ENCODE measurements at regions not wholly inside any gene's neighbourhood (a gene's known extent, or its start where the extent isn't known, plus 50 kb on each side); places are given as distances from the start of the nearest gene placed in this dataset.
A peak's percentile ranks its signal among the peaks of the same experiment; 100 is the strongest.

DNA sequence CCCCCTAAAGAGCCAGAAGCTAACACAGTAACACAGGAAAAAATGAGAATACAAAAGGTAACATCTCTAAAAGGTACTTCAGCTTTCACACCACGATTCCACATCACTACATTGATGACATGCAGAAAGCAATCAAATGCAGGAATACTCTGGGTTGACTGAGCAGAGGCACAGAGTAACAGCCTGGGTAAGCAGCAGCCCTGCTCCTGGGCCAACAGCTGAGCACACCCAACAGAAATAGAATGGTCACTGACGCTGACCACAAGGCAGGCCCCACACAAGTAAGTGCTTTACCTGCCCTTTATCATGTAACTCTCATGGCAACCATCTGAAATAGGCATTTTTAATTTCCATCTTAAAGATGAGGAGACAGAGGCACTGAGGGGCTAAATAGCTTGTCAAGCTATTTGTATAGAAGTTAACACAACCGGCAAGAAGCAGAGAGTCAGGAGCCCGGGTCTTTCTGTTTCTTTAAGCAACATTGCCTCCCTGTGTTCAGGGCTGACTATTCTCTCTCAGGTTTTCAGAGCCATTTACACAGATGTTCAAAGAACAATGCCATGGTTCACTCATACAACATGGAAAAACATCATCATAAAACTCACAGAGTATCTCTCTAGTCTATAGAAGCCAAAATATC, 168.9 kb downstream of the ZNF674 start:
- DNase-seq (peak; percentile 48), ATAC-seq (ENCODE audit: low read depth) (peak; percentile 83)
- Histone ChIP-seq H4K20me1 (ENCODE audit: insufficient read depth, low read length) (no peaks in the 10 kb centered on the region), H3K36me3 (ENCODE audit: control insufficient read depth, insufficient read depth, low read length) (no peaks in the 10 kb centered on the region), H3K4ac (ENCODE audit: low read depth, low read length) (no peak overlapping the region), H4K8ac (ENCODE audit: low read depth in 2 of 2, low read length in 2 of 2) (no peak overlapping the region), H2BK15ac (ENCODE audit: low read depth, low read length) (no peak overlapping the region), H2BK20ac (ENCODE audit: low read depth, low read length) (no peak overlapping the region), H3K27ac (ENCODE audit: insufficient read depth, low read length) (no peak overlapping the region), H4K91ac (ENCODE audit: insufficient read depth, low read depth, low read length) (no peak overlapping the region), H2AK5ac (ENCODE audit: low read depth, low read length) (0 out of 2 replicates have a peak overlapping the region, but pooled peaks have one; percentile 8), H2BK5ac (ENCODE audit: low read depth, low read length, poor library complexity, severe bottlenecking) (no peak overlapping the region), H3K79me1 (ENCODE audit: low read depth in 1 of 2, low read length in 2 of 2) (no peaks in the 10 kb centered on the region), H3K18ac (ENCODE audit: low read depth, low read length) (no peak overlapping the region), H3K4me2 (ENCODE audit: low read depth, low read length) (no peak overlapping the region), H2AK9ac (replicated peaks; ENCODE audit: low read depth, low read length, poor library complexity) (no peak overlapping the region), H3K27me3 (ENCODE audit: control insufficient read depth, insufficient read depth, low read length) (no peaks in the 10 kb centered on the region), H3K23ac (ENCODE audit: low read depth, low read length) (no peak overlapping the region), H3K4me1 (ENCODE audit: control insufficient read depth, insufficient read depth, low read length) (0 out of 2 replicates have a peak, but pooled peaks cover 2% of the 10 kb centered on the region), H4K5ac (ENCODE audit: low read depth, low read length) (no peak overlapping the region), H2AFZ (replicated peaks; ENCODE audit: low read length, poor library complexity) (no peak overlapping the region), H3K14ac (replicated peaks; ENCODE audit: low read depth, low read length) (no peak overlapping the region), H3K56ac (ENCODE audit: extremely low read depth, insufficient read depth, low read length) (no peak overlapping the region), H3K9ac (ENCODE audit: low read depth, low read length) (no peak overlapping the region), H3K9me1 (ENCODE audit: insufficient read depth, low read length) (no peaks in the 10 kb centered on the region), H3K9me3 (ENCODE audit: control insufficient read depth, insufficient read depth, low read length) (no peaks in the 10 kb centered on the region), H2BK120ac (ENCODE audit: low read depth, low read length) (no peak overlapping the region; the same call in 1 of the 2 replicates), H3K4me3 (ENCODE audit: insufficient read depth, low read depth, low read length) (no peak overlapping the region)
- no peak for TF ChIP-seq CHD1 (IDR thresholded peaks at IDR 0.05; ENCODE audit: low read depth, low read length)
- TF ChIP-seq, protein P1, sequence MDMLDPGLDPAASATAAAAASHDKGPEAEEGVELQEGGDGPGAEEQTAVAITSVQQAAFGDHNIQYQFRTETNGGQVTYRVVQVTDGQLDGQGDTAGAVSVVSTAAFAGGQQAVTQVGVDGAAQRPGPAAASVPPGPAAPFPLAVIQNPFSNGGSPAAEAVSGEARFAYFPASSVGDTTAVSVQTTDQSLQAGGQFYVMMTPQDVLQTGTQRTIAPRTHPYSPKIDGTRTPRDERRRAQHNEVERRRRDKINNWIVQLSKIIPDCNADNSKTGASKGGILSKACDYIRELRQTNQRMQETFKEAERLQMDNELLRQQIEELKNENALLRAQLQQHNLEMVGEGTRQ (IDR thresholded peaks at IDR 0.05; ENCODE audit: low read depth, low read length): no peak
- no peak for TF ChIP-seq MAFK (IDR thresholded peaks at IDR 0.05; ENCODE audit: low read depth, low read length)
- no peak for TF ChIP-seq MAZ (IDR thresholded peaks at IDR 0.05; ENCODE audit: borderline replicate concordance, low read depth, low read length)
- no peak for TF ChIP-seq POLR2A (IDR thresholded peaks at IDR 0.05; ENCODE audit: low read depth, low read length)
- TF ChIP-seq RCOR1 (IDR thresholded peaks at IDR 0.05; ENCODE audit: insufficient replicate concordance, low read length): no peak
- TF ChIP-seq CEBPB (IDR thresholded peaks at IDR 0.05; ENCODE audit: low read depth, low read length): no peak
- TF ChIP-seq, protein P2, sequence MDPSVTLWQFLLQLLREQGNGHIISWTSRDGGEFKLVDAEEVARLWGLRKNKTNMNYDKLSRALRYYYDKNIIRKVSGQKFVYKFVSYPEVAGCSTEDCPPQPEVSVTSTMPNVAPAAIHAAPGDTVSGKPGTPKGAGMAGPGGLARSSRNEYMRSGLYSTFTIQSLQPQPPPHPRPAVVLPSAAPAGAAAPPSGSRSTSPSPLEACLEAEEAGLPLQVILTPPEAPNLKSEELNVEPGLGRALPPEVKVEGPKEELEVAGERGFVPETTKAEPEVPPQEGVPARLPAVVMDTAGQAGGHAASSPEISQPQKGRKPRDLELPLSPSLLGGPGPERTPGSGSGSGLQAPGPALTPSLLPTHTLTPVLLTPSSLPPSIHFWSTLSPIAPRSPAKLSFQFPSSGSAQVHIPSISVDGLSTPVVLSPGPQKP (IDR thresholded peaks at IDR 0.05; ENCODE audit: borderline replicate concordance, low read depth, low read length): no peak
- TF ChIP-seq FOS (IDR thresholded peaks at IDR 0.05; ENCODE audit: low read depth, low read length): no peak
- no peak for TF ChIP-seq RFX5 (IDR thresholded peaks at IDR 0.05; ENCODE audit: low read depth, low read length)
- TF ChIP-seq, protein P3, sequence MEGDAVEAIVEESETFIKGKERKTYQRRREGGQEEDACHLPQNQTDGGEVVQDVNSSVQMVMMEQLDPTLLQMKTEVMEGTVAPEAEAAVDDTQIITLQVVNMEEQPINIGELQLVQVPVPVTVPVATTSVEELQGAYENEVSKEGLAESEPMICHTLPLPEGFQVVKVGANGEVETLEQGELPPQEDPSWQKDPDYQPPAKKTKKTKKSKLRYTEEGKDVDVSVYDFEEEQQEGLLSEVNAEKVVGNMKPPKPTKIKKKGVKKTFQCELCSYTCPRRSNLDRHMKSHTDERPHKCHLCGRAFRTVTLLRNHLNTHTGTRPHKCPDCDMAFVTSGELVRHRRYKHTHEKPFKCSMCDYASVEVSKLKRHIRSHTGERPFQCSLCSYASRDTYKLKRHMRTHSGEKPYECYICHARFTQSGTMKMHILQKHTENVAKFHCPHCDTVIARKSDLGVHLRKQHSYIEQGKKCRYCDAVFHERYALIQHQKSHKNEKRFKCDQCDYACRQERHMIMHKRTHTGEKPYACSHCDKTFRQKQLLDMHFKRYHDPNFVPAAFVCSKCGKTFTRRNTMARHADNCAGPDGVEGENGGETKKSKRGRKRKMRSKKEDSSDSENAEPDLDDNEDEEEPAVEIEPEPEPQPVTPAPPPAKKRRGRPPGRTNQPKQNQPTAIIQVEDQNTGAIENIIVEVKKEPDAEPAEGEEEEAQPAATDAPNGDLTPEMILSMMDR (conservative IDR thresholded peaks at IDR 0.05; ENCODE audit: low read depth, low read length): peak; percentile 45
- peak; percentile 55 for TF ChIP-seq RAD21 (IDR thresholded peaks at IDR 0.05; ENCODE audit: low read length)
- TF ChIP-seq MXI1 (IDR thresholded peaks at IDR 0.05; ENCODE audit: borderline replicate concordance, low read depth, low read length): no peak
- no peak for TF ChIP-seq NFE2L2 (IDR thresholded peaks at IDR 0.05; ENCODE audit: low read depth, low read length)
- peak; percentile 20; the same call in 1 of the 2 replicates for TF ChIP-seq SMC3 (IDR thresholded peaks at IDR 0.05; ENCODE audit: low read depth, low read length)
- TF ChIP-seq BHLHE40 (IDR thresholded peaks at IDR 0.05; ENCODE audit: low read depth, low read length): no peak
- CTCF ChIA-PET: interaction anchor here (0.6 to 2.3 kb wide), 9 partner anchors 10 to 1055 kb away, joined by 3 to 6 read pairs (median 3); no protein-coding TSS in a partner anchor
- no TSS peak for BruUV-seq (replicated peaks)
- in situ Hi-C loops (cut with MboI; ENCODE audit: low sequenced_read_pairs): no loop called here
- WGBS, 2 experiments (ENCODE audit: extremely low coverage in 2 of 2, insufficient read length in 1 of 2): no CpG with 5 or more reads among the region's 4 CpGs
- dilution Hi-C loops (cut with HindIII; ENCODE audit: low sequenced_read_pairs, unreplicated experiment): no loop called here
- intact Hi-C loops (cut with micrococcal nuclease): loop anchor here (1.0 to 10.0 kb wide), 4 partner anchors 552 to 1054 kb away; no protein-coding TSS in a partner anchor
- POLR2A ChIA-PET (ENCODE audit: unreplicated experiment): no interaction called here

All from IMR-90 (cell line).